ENCODE measurements at regions not wholly inside any gene's neighbourhood (a gene's known extent, or its start where the extent isn't known, plus 50 kb on each side); places are given as distances from the start of the nearest gene placed in this dataset.

- TF ChIP-seq CTCF (conservative IDR thresholded peaks at IDR 0.05; ENCODE audit: low read depth, low read length) (no peak), POLR2A (IDR thresholded peaks at IDR 0.05; ENCODE audit: low read depth, low read length) (no peak), CEBPB (IDR thresholded peaks at IDR 0.05; ENCODE audit: low read depth, low read length) (peak; percentile 62), MAFK (IDR thresholded peaks at IDR 0.05; ENCODE audit: low read depth, low read length) (no peak), BHLHE40 (IDR thresholded peaks at IDR 0.05; ENCODE audit: low read depth, low read length) (no peak), MXI1 (IDR thresholded peaks at IDR 0.05; ENCODE audit: borderline replicate concordance, low read depth, low read length) (no peak), RAD21 (IDR thresholded peaks at IDR 0.05; ENCODE audit: low read length) (no peak), RCOR1 (IDR thresholded peaks at IDR 0.05; ENCODE audit: insufficient replicate concordance, low read length) (no peak)
Measured at GRCh38 chr4:187416216-187416615, 579.4 kb upstream of the ZFP42 start.
